SHP77 (cell line): ENCODE measurements at regions not wholly inside any gene's neighbourhood (a gene's known extent, or its start where the extent isn't known, plus 50 kb on each side); places are given as distances from the start of the nearest gene placed in this dataset.
"Not testable (repeated sequence)": the region's sequence is repeated elsewhere in the genome, so short reads cannot be mapped to it uniquely, and the experiment has no call there.

Experiments used
- DNase-seq, 2 experiments: peaks; one replicate each; lab custom pipeline; 2025; lab: John Stamatoyannopoulos, UW

GRCh38 chr2:111668274-111668616, 215.7 kb downstream of the ANAPC1 start:
- DNase-seq: no peak

DNA sequence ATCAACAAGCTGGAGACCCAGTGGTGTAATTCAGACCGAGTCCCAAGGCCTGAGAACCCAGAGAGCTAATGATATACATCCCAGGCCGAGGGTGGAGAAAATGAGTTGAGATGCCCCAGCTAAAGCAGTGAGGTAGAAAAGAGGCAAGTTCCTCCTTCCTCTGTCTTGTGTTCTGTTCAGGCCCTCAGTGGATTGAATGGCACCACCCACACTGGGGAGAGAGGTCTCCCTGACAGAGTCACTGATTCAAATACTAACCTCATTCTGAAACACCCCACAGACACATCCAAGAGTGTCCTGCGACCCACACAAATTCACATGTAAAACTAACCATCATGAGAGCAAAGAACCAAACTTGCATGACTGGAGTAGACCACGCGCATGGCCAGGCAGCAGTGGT, 215.3 kb downstream of the ANAPC1 start:
- no peak for DNase-seq

DNA sequence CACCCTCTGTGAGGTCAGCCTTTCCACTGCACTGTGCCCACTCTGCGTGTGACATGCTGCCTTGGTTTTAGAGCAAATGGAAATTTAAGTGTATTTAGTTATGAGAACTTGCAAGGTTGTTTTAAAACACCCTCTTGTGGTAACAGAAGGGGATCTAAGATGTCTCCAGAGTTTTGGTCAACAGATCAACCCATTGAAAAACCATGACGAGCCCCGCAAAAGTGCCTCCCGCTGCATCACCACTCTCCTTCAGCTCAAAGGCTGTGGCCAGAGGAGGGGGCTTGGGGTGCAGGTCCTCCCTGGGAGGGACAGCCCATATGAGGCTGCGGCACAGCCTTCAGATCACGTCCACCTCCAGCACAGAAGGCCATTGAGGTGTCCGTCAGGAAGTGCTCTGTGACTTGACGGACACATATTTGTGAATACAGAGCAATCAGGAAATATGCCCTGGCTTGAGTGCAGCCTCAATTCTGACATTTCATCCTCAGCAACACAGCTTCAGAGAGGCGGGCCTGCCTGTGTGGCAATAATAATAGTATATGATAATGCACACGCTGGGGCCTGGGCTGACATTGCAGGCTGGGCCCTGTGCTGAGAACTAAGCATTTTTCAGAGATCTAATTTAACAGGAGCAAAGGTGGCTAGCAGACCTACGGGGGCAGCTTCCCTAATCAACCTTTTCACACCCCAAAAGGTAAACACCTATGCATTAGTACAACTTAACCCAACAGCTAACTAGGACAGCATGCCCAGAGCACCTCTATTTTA, 213.9 kb downstream of the ANAPC1 start:
- DNase-seq: no peak

GRCh38 chr2:111670776-111671175, 213.2 kb downstream of the ANAPC1 start:
- DNase-seq: peak in 1 of 2 experiments; percentile 46

DNA sequence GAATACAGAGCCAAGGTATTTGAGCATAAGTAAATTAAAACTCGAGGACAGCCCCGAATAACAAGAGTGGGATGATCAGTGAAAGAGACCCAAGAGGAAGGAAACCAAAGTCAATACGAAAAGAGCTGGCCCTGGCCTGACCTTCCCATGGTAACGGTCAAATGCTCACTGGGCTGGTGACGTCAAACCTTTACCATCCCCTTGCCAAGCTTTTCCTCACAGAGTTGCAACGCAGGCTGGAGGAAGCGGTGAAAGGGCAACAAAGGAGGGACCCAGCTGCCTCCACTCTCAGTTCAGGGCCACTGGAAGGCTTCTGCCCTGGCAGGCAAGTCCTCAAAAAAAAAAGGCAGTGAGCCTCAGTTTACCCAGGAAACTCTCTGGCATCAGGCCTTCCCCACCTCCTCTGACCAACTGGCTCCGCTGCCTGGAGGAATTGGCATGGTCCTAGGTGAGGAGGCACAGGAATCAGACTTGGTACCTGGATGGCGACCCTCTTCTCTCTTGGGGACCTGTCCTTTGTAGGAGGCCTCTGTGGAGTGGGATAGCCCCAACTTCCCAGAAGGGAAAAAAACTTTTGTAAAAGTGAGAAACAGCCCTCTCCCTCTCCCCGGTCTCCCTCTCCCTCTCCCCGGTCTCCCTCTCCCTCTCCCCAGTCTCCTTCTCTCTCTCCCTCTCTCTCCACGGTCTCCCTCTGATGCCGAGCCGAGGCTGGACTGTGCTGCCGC, 212.4 kb downstream of the ANAPC1 start:
- DNase-seq: peak; percentile 80 to 83

DNA sequence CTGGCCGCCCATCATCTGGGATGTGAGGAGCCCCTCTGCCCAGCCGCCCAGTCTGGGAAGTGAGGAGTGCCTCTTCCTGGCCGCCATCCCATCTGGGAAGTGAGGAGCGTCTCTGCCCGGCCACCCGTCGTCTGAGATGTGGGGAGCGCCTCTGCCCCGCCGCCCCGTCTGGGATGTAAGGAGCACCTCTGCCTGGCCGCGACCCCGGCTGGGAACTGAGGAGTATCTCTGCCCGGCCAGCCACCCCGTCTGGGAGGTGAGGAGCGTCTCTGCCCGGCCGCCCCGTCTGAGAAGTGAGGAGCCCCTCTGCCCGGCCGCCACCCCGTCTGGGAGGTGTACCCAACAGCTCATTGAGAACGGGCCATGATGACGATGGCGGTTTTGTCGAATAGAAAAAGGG, 211.4 kb downstream of the ANAPC1 start:
- DNase-seq: not testable (repeated sequence)

DNA sequence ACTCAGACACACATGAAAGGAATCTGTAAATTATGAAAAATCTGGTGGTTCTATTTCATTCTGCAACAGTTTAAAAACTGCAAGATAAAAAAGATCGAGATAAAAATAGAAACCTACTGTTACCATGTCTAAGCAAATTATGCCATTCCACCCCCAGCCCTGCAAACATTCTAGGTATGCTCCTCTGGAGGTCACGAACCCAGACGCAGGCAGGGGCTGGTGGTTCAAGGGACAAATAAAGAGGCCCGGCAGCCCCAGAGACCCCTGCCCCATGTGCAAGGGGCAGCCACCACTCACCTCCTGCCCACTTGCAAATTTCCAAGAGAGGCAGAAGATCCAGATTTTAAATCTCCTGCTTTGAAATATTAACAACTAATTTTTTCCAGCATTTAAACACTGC, 210.5 kb downstream of the ANAPC1 start:
- DNase-seq: no peak

DNA sequence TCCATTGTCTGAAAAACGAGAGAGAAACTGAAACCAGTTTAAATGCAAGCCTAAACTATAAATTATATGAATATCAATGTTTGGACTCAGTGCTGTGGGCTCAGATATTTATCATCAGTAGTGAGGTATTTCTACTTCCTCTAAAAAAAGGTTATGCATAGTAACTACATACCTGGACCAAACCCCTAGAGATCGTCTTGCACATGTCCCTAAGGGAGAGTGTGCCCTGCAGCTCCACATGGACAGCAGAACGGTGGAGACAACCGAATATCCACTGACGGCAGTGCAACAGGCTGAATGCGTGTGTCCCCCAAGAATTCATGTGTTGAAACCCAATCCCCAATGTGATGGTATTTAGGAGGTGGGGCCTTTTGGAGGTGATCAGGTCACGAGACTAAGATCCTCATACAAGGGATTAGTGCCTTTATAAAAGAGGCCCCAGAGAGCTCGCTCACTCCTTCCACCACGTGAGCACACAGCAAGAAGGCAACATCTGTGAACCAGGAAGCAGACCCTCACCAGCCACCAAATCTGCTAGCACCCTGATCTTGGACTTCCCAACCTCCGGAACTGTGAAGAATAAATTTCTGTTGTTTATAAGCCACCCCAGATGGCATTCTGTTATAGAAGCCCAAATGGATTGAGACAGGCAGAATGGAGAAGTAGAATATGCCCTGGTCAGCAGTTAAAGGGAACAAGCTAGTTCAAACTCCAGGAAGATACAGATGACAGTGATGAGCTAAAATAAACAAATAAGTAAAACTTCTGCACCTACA, 208.4 kb downstream of the ANAPC1 start:
- no peak for DNase-seq

DNA sequence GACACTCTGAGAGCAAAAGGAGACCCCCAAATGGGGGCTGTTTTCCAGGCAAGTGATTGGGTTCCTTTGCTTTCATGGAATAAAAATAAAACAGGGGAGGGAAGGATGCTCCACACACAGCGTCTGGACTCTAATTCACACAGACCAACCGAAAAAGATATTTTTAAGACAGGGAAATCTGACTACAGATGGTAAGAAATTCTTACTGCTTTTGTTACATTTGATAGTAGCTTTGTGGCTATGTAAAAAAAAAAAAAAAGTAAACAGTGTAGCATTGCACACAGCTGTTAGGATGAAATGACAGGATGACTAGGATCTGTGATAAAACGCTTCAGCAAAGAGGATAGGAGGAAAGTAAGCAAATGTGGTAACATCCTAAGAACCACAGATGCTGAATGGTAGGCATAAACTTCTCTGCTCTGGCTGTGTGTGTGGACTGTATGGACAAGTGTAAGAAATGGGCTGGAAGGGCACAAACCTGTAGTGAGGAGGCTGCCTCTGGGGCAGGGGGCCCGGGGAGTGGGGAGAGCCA, 207.6 kb downstream of the ANAPC1 start:
- no peak for DNase-seq

GRCh38 chr2:111678161-111678560, 205.8 kb downstream of the ANAPC1 start:
- no peak for DNase-seq

DNA sequence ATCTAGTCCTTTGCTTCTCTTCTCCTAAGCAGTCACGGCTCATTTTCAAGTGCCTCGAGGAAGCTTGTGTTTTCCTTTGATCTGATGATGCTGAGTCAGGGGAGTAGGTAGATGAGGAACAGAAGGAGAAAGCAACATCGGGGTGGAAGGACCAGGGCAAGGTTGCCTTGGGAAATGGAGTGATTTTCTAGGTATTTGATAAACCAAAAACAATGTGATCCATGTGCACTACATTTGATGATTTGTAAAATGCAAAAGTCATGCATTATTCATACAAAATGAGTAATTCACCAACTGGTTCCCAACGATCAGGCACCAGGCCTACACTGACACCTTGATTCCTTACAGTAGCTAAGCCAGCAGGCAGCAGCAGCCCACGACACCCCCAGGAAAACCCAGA, 205.3 kb downstream of the ANAPC1 start:
- no peak for DNase-seq

GRCh38 chr2:111679202-111679601, 204.8 kb downstream of the ANAPC1 start:
- no peak for DNase-seq

- no peak for DNase-seq
Observed at GRCh38 chr2:111684611-111685010, 199.4 kb downstream of the ANAPC1 start.

- no peak for DNase-seq
Observed at GRCh38 chr2:111685342-111685741, 198.7 kb downstream of the ANAPC1 start.

DNA sequence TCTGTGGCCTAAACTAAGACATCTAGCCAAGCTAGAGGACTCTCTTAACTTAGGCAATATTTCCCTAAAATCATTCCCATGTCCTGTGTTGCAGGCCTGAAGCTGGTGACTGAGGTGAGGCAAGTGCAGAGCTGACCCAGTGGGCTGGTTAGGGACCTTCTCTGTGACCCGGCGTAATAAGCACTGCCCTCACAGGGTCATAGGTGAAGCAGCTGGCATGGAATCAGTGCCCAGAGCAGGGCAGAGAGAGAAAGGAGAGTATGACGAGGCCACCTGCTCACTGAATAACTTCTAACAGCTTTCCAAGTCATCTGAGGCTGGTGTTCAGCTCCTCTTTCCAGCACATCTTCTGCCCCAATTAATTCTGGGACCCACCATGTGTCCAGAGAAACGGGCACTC, 197.0 kb downstream of the ANAPC1 start:
- DNase-seq: no peak

DNA sequence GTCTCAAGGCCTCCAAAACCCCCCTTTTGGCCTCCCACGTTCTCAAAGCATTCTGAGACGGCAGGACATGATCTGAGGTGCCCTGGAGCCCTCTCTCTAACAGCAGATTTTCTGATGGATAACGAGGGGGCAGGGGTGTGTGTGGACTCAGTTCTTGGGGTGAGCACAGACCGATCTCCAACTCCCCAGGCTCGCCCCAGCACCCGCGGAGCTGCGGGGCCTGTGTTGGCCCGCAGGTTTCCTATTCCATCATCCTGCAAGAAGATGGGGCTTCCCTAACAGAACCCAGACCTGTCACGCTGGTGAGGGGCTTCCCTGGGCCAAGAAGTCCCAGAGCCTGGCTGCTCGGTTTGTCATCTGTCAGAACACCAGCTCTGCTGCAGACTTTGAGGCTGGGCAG, 196.1 kb downstream of the ANAPC1 start:
- no peak for DNase-seq

- DNase-seq: peak in 1 of 2 experiments; percentile 24
Observed at GRCh38 chr2:111688482-111688881, 195.5 kb downstream of the ANAPC1 start.

DNA sequence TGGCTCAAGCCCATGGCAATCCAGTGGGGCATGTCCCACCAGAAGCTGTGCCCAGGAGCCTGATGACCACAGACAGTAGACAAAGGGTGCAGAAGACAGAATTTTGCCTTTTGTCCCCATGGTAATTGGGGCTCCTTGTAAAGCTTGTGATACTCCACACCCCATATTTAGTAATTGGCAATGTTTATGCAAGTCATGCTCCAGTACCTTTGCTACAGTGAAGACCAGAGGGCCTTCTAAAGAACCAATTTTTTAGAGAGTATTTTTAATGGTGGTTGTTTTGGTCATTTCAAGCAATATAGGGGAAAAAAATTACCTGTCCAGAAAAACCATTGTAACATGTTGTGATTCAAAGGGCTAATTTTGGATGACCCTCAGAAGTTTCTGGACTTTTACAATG, 194.8 kb downstream of the ANAPC1 start:
- no peak for DNase-seq

DNA sequence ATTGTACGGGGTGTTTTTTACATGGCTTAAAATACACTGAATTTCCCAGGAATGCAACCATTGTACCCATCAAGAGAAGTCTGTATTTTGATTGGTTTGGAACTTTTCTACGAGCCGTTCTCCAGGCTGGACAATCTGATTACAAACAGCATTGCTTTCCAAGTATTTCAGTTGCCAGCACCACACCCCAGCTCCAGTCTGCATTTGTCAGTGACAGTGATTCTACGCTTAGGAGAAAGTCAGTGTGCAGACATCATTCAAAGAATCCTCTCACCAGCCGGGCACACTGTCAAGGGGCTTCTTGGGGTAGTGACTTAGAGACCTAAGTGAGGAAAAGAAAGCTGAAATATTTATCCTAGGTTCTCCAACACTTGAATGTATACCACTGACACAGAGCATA, 194.1 kb downstream of the ANAPC1 start:
- no peak for DNase-seq

DNA sequence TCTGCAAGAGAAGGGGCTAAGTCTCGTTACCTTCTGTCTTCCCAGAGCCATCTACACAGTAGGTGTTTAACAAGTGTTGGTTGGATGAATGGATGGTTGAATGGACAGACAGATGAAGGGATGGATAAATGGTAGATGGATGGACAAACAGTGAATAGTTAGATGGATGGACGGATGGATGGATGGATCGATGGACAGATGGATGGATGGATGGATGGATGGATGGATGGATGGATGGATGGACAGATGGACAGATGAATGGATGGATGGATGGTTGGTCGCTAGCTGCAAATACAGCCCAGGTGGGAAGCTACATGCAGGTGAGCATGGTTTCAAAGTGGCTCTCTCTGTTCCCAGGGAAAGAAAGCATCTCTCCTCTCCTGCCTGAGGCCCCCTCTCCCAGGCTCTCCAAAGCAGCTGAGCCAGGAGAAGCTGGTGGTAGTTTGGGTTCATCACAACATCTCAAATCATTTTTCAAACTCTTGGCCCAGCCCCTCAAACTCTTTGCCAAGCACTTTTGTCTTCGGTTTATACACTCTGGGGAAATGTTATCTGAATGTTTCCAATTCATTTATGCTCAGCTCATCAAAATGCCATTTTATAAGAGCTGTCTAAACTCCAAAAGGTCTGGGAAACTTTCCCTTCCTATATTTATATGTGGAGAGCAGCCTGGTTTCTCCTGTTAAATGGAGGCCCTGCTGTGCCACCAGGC, 192.7 kb downstream of the ANAPC1 start:
- DNase-seq: no peak

GRCh38 chr2:111692311-111692710, 191.7 kb downstream of the ANAPC1 start:
- DNase-seq: no peak

- no peak for DNase-seq
Observed at GRCh38 chr2:111694700-111695101, 189.3 kb downstream of the ANAPC1 start.
